Activated naive CD8-positive, alpha-beta T cell treated with anti-CD3 and anti-CD28 coated beads, Interleukin-2, amount 10 ng/mL, durations not matched to agents 7 days and 5 days (primary cell): ENCODE measurements at regions not wholly inside any gene's neighbourhood (a gene's known extent, or its start where the extent isn't known, plus 50 kb on each side); places are given as distances from the start of the nearest gene placed in this dataset.

Source experiments
- ATAC-seq: fragments of 150-1000 bp; cut with Tn5 transposase; one replicate; pipeline ENCODE4 v1.10.0; 2021; ENCODE audit warnings: low read depth, moderate library complexity
- POLR2A ChIA-PET: fragments of 350-600 bp; sonication (Branson Sonifier 250); formaldehyde crosslinking; loops from one replicate; lab custom pipeline; 2021; ENCODE audit warnings: antibody characterized with exemption; lab: Charles Lee
- DNase-seq: peaks from one replicate; pipeline ENCODE4 v3.0.0; 2021
- H3K27ac Mint-ChIP-seq: one replicate; pipeline ENCODE4 v1.8.0; 2022; ENCODE audit warnings: mild to moderate bottlenecking, mixed read lengths
- H3K27me3 Mint-ChIP-seq: one replicate; pipeline ENCODE4 v1.8.0; 2022; ENCODE audit warnings: mild to moderate bottlenecking, moderate library complexity, mixed read lengths
- H3K36me3 Mint-ChIP-seq: one replicate; pipeline ENCODE4 v1.8.0; 2021; ENCODE audit warnings: mild to moderate bottlenecking, mixed read lengths
- H3K4me1 Mint-ChIP-seq: one replicate; pipeline ENCODE4 v1.8.0; 2021; ENCODE audit warnings: mixed read lengths
- H3K4me3 Mint-ChIP-seq: one replicate; pipeline ENCODE4 v1.8.0; 2022; ENCODE audit warnings: mild to moderate bottlenecking, moderate library complexity, mixed read lengths
- H3K9me3 Mint-ChIP-seq: one replicate; pipeline ENCODE4 v1.8.0; 2021; ENCODE audit warnings: mixed read lengths

DNA sequence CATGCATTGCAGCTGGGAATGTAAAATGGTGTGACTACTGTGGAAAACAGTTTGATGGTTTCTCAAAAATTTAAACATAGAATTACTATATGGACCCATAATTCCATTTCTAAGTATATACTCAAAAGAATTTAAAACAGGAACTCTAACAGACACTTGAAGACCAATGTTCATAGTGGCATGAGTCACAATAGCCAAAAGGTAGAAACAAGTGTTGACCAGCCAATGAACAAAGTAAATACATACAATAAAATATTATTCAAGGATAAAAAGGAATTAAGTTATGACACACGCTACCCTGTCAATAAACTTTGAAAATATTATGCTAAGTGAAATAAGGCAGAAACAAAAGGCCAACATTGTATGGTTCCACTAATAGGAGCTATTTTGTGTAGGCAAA is 357.4 kb upstream of the IL12A start:
- no peak overlapping the region for H3K27ac Mint-ChIP-seq
- H3K4me1 Mint-ChIP-seq, result no peaks in the 10 kb centered on the region
- H3K4me3 Mint-ChIP-seq, result no peak overlapping the region
- POLR2A ChIA-PET, result no interaction called here
- H3K27me3 Mint-ChIP-seq, result no peaks in the 10 kb centered on the region
- ATAC-seq (no peak), DNase-seq (no peak)
- H3K36me3 Mint-ChIP-seq, result no peaks in the 10 kb centered on the region
- no peaks in the 10 kb centered on the region for H3K9me3 Mint-ChIP-seq

DNA sequence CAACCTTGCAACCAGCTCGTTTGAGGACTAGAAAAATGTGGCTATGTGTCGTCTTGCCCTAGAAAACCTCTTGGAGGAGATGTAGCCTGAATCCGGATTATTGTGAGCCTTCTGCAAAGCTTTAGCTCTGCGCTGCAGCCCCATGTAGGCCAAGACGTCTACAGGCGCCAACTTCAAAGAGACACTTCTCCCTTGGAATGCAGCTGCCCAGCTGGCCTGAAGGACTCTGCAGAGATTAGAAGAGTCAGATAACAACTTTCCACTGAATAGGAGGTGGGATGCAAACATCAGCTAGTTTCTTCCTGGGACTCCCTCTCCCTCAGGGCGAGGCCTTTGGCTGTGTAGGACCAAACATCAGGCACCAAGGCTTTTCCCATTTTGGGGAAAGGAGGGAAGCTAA is 356.5 kb upstream of the IL12A start:
- Mint-ChIP-seq H3K27me3 (no peaks in the 10 kb centered on the region), H3K4me1 (no peaks in the 10 kb centered on the region), H3K36me3 (no peaks in the 10 kb centered on the region), H3K9me3 (no peaks in the 10 kb centered on the region), H3K4me3 (no peak overlapping the region), H3K27ac (no peak overlapping the region)
- ATAC-seq (no peak), DNase-seq (no peak)
- POLR2A ChIA-PET, result no interaction called here

DNA sequence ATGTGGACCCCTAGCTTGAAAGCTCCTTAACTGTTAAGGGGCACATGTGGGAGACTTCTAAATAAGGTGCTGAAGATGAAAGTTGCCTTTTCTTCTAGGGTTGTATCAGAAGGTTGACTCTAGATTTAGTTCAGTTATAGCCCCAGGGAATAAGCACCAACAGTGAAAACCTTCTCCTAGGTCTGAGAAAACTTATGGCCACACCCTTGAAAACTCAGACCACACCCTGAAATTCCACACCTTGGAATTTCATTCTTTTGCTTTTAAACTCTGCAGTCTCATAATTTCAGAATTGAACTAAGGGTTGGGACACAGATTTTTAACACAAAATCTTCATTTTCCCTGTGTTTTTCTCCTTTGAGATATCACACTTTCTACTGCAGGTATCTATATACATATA is 355.8 kb upstream of the IL12A start:
- DNase-seq (no peak), ATAC-seq (no peak)
- no peaks in the 10 kb centered on the region for H3K9me3 Mint-ChIP-seq
- H3K27me3 Mint-ChIP-seq, result no peaks in the 10 kb centered on the region
- no peaks in the 10 kb centered on the region for H3K4me1 Mint-ChIP-seq
- no peak overlapping the region for H3K4me3 Mint-ChIP-seq
- no peaks in the 10 kb centered on the region for H3K36me3 Mint-ChIP-seq
- H3K27ac Mint-ChIP-seq, result no peak overlapping the region
- POLR2A ChIA-PET, result no interaction called here

DNA sequence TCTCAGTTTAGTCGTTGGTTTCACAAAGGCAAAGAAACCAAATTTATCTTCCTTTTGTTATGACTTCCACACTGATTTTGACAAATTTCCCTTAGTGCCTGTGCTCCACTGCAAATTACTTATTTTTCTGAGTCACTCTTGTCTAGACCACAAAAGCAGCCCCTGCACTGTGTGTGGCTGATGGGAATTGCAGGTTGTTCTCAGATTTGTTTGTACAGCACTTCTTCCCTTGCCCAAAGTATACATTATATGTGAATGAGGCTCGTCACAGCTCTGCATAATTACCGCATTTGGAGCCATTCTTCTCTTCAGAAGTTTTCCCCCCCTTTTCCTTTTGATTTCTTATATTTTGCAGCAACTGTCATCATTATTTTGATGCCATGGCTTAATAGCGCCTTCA is 354.2 kb upstream of the IL12A start:
- Mint-ChIP-seq H3K4me1 (no peaks in the 10 kb centered on the region), H3K27me3 (no peaks in the 10 kb centered on the region), H3K36me3 (no peaks in the 10 kb centered on the region), H3K9me3 (no peaks in the 10 kb centered on the region), H3K27ac (no peak overlapping the region), H3K4me3 (no peak overlapping the region)
- ATAC-seq (no peak), DNase-seq (no peak)
- POLR2A ChIA-PET, result no interaction called here

DNA sequence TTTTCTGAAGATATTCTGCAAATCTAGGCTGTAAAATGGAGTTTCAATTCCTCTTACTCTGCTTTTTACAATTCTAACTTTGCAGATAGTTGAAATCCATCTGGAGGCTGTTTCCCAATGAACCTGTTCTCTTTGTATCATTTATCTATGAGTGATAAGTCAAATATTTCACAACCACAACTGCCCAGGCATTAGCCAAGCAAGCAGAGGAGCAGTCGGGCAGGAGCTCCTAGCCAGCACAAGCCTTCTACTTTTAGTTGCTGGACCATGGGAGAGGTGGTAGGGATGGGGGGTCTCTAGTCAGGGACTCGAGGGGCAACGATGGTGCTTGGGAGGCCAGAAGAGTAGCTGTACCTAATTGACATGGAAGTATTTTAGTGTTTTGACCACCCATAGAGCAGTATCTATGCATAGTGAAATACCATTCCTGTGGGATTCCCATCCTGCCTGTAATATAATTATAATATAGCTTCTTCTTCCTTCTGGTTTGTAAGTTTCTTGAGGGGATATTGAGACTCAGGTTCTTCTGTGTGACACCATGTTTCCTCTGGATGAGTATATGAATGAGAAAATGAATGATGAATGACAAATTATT is 353.5 kb upstream of the IL12A start:
- Mint-ChIP-seq H3K36me3 (no peaks in the 10 kb centered on the region), H3K4me3 (no peak overlapping the region), H3K27me3 (no peaks in the 10 kb centered on the region), H3K4me1 (no peaks in the 10 kb centered on the region), H3K9me3 (no peaks in the 10 kb centered on the region), H3K27ac (no peak overlapping the region)
- DNase-seq (no peak), ATAC-seq (no peak)
- POLR2A ChIA-PET, result no interaction called here

DNA sequence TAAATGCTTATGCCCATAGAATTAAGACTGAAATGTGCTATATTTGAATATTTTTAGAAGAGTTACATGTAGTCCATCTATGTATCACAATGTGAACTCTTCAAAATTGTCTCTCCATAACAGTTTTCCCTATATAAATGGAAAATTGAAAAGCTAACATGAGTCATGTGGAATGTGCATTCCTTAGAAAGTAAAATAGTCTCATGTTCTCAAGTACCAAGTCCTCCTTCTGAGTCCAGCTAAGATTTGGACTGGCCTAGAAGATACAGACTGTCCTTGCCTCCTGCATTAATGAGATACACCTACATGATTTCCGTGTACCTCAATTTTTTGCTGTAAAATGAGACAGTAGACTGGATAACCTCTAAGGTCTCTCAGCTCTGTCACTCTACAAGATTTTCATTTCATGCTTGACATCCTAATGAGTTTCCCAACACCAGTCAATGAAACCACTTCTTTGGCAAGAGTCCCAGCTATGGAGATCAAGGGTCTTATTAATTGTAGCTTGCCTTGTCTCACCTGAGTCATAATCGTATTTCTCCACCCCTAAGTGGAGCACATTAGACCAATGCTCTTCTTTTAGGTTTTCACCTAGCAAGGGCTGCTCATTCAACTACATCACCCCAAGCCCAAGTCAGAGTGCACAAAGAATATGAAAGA is 350.6 kb upstream of the IL12A start:
- POLR2A ChIA-PET, result no interaction called here
- DNase-seq, result no peak
- Mint-ChIP-seq H3K4me1 (no peaks in the 10 kb centered on the region), H3K36me3 (no peaks in the 10 kb centered on the region), H3K9me3 (no peaks in the 10 kb centered on the region), H3K4me3 (no peak overlapping the region), H3K27ac (no peak overlapping the region), H3K27me3 (no peaks in the 10 kb centered on the region)
- ATAC-seq, result no peak

DNA sequence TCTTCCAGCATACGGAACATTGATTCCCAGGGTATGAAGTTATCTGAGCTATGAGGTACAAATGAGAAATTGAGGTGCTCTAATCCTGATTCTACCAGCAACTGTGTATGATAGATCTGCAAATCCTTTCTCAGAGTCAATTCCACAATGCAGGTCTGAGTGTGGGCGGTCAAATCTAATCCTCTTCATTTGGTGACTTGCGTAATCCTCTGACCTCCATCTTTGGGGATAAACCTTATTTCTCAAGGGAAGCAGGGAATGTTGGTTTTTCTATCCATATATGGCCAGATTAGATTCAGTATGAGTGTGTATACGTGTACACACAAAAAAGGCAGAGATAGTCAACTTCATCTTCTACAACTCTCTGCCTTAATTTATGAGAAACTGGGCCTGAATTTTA is 348.4 kb upstream of the IL12A start:
- POLR2A ChIA-PET, result no interaction called here
- ATAC-seq (no peak), DNase-seq (no peak)
- no peaks in the 10 kb centered on the region for H3K36me3 Mint-ChIP-seq
- peaks cover 2% of the 10 kb centered on the region for H3K9me3 Mint-ChIP-seq
- no peaks in the 10 kb centered on the region for H3K4me1 Mint-ChIP-seq
- H3K27me3 Mint-ChIP-seq, result no peaks in the 10 kb centered on the region
- H3K27ac Mint-ChIP-seq, result no peak overlapping the region
- H3K4me3 Mint-ChIP-seq, result no peak overlapping the region

DNA sequence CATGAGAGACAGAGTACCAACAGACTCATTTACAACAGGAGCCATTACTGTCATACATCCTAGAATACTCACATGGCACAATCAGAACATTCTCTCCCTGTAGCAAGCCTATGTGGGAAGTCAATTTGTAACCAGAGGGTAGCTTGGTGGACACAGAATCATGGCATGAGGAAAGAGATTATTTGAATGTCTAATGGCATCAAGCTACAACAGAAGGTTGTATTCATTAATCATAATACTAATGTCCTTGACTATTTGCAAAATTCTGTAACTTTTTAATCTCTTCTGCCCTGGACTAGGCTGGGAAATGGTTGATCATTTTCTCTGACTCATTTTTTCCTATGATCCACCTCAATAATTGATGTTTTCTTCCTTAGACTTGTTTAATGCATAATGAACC is 345.2 kb upstream of the IL12A start:
- H3K9me3 Mint-ChIP-seq, result peaks cover 2% of the 10 kb centered on the region
- DNase-seq (no peak), ATAC-seq (no peak)
- no peaks in the 10 kb centered on the region for H3K27me3 Mint-ChIP-seq
- H3K4me3 Mint-ChIP-seq, result no peak overlapping the region
- H3K4me1 Mint-ChIP-seq, result no peaks in the 10 kb centered on the region
- no peaks in the 10 kb centered on the region for H3K36me3 Mint-ChIP-seq
- POLR2A ChIA-PET, result no interaction called here
- H3K27ac Mint-ChIP-seq, result no peak overlapping the region

DNA sequence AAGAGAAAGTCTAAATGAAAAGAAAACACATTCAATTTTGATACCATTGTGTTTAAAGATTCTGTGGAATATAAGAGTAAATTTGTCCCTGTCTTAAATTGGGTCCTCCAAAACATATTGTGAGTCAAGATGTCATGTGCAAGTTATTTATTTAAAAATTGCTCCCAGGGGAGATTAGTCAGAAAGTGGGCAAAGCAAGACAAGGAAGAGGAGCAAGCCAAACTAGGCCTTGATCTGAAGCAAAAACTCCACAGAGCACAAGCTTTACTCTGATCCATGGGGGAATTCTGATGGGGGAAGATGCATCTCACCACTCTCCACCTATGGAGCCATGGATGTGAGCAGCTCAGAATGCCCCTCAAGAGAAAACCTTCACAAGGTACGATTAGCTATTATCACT is 342.8 kb upstream of the IL12A start:
- H3K27me3 Mint-ChIP-seq, result no peaks in the 10 kb centered on the region
- no peak overlapping the region for H3K4me3 Mint-ChIP-seq
- ATAC-seq, result no peak
- POLR2A ChIA-PET, result no interaction called here
- no peaks in the 10 kb centered on the region for H3K4me1 Mint-ChIP-seq
- no peak overlapping the region for H3K27ac Mint-ChIP-seq
- no peak for DNase-seq
- H3K36me3 Mint-ChIP-seq, result no peaks in the 10 kb centered on the region
- peaks cover 2% of the 10 kb centered on the region for H3K9me3 Mint-ChIP-seq

DNA sequence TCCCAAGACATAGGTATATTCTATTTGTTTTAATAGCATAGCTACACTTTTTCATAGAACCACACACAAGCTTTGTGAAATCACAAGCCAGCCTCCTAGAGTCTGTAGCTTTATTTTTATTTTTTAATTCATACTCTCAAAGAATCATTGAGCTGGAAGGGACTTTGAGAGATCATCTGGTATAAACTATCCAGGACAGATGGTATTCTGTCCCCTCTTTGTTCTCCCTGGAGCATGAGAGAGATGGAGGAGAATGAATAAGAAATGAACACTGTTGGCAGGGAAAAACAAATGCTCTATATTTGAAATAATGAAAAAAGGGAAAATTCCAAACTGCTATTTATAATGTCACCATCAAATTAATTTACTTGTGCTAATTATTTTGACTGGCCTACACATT is 338.7 kb upstream of the IL12A start:
- DNase-seq, result no peak
- Mint-ChIP-seq H3K4me3 (no peak overlapping the region), H3K27ac (no peak overlapping the region), H3K27me3 (no peaks in the 10 kb centered on the region), H3K4me1 (no peaks in the 10 kb centered on the region), H3K36me3 (no peaks in the 10 kb centered on the region), H3K9me3 (no peaks in the 10 kb centered on the region)
- POLR2A ChIA-PET, result no interaction called here
- ATAC-seq, result no peak

DNA sequence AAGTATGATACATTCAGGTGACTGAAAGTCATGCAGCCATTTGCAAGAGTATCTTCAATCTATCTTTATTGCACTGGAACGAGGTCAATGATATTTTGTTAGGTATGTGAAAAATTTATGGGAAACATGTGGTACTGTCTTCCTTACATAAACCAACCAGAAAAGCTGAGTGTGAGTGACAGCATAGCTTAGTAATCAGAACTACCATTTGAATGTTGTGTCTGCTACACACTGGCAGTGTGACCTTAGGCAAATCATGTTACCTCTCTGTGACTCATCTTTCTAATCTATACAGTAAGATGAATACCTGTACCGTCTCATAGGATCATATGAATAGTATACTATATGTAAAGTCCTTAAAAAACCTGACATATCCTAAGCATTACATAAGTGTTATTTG is 337.9 kb upstream of the IL12A start:
- Mint-ChIP-seq H3K27me3 (no peaks in the 10 kb centered on the region), H3K9me3 (no peaks in the 10 kb centered on the region), H3K36me3 (no peaks in the 10 kb centered on the region), H3K4me1 (no peaks in the 10 kb centered on the region), H3K4me3 (no peak overlapping the region), H3K27ac (no peak overlapping the region)
- DNase-seq (no peak), ATAC-seq (no peak)
- POLR2A ChIA-PET, result no interaction called here

DNA sequence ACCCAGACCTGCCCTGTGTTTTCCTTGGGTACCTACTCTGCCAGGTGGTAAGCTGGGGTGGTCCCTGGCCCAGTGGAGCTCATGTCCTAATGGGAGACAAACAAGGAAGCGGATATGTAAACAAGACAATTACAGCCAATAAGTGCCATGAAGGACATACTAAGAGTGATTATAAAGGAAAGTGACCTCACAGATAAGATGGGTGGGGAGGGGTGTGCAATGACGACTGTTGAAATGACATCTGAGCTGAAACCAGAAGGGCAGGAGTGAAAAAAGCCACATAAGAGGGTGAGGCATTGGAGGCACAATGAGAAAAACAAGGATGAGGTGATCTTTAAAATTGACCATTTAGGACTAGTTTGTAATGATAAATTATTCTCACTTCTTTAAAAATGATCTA is 336.2 kb upstream of the IL12A start:
- POLR2A ChIA-PET, result no interaction called here
- no peaks in the 10 kb centered on the region for H3K27me3 Mint-ChIP-seq
- no peak for ATAC-seq
- H3K9me3 Mint-ChIP-seq, result no peaks in the 10 kb centered on the region
- no peaks in the 10 kb centered on the region for H3K36me3 Mint-ChIP-seq
- no peaks in the 10 kb centered on the region for H3K4me1 Mint-ChIP-seq
- no peak overlapping the region for H3K27ac Mint-ChIP-seq
- DNase-seq, result no peak
- H3K4me3 Mint-ChIP-seq, result no peak overlapping the region

DNA sequence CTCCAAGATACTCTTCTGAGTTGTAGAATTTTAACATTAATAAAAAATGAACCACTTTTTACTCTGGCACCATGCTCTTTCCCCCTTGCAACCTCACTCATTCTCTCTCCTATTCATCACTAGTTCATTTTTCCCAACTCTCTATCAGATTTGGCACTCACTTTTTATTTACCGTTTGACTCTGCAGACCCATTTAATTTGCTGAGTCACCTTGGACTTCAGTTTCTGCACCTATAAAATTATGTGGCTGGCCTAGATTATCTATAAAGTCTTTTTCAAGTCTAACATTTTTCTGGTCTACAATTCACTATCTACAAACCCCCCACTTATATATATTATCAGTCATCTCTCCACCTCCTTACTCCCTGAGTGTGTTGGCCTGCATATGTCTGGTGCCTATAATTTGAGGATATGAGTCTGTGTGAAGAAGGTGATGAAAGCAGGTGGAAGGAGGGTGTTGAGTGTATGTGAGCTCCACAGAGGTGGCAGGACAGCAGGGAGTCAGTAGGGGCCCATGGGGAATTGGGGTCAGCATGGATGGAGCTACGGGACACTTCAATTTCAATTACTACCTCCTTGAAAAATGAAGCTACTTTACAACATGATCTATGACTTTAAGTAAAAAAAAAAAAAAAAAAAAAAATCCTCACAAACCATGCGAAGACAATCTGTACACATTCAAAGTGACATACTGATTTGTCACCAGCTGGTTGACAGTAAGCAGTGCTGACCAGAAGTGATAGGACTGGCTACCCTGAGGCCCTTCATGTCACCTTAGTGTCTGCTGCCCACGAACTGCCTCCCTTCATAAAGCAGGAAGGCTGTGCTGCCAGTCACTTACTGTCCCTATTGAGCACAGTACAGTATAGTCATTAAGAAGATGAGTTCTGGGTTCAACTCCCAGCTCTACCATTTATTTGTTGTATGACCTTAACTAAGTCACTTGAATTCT is 334.2 kb upstream of the IL12A start:
- H3K27me3 Mint-ChIP-seq, result no peaks in the 10 kb centered on the region
- ATAC-seq (no peak), DNase-seq (no peak)
- no peak overlapping the region for H3K4me3 Mint-ChIP-seq
- no peaks in the 10 kb centered on the region for H3K9me3 Mint-ChIP-seq
- H3K36me3 Mint-ChIP-seq, result no peaks in the 10 kb centered on the region
- POLR2A ChIA-PET, result no interaction called here
- no peak overlapping the region for H3K27ac Mint-ChIP-seq
- H3K4me1 Mint-ChIP-seq, result no peaks in the 10 kb centered on the region

DNA sequence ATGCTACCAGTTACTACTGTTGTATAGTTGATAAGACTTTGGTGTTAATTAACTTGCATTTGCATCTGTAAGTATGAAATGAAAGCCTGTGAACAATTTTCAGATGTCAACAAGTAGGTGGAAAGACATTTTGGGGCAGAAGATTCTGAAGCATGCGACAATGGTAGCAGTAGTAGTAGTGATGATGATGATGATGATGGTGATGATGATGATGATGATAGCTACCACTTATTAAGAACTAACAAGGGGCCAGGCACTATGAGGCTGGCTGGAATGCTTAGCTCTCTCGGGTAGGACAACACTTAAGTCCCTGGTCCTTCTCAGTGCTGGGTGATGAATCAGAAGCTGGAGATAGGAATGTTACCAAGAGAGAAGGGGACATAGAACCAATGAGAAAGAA is 333.4 kb upstream of the IL12A start:
- DNase-seq (no peak), ATAC-seq (no peak)
- POLR2A ChIA-PET, result no interaction called here
- Mint-ChIP-seq H3K4me3 (no peak overlapping the region), H3K27me3 (no peaks in the 10 kb centered on the region), H3K9me3 (no peaks in the 10 kb centered on the region), H3K4me1 (no peaks in the 10 kb centered on the region), H3K36me3 (no peaks in the 10 kb centered on the region), H3K27ac (no peak overlapping the region)
